ENCODE measurements at regions not wholly inside any gene's neighbourhood (a gene's known extent, or its start where the extent isn't known, plus 50 kb on each side); places are given as distances from the start of the nearest gene placed in this dataset.

GRCh38 chr2:129756276-129756675 is 223.2 kb upstream of the RAB6C start:
- TF ChIP-seq POLR2A (IDR thresholded peaks at IDR 0.05) (no peak), CTCF (IDR thresholded peaks at IDR 0.05) (no peak)

Measured in thyroid gland (tissue), 4 donors.